Hepatocyte (in vitro differentiated cells): ENCODE measurements at regions not wholly inside any gene's neighbourhood (a gene's known extent, or its start where the extent isn't known, plus 50 kb on each side); places are given as distances from the start of the nearest gene placed in this dataset.

Experiments
- CTCF ChIP-seq: fragments of 200-600 bp; sonication (generic); IDR thresholded peaks from 2 replicates; pipeline ENCODE4 v1.5.1; 2016; ENCODE audit warnings: antibody characterized with exemption, mild to moderate bottlenecking; ENCODE audit not compliant: poor library complexity
- EZH2 ChIP-seq: fragments of 200-600 bp; sonication (generic); IDR thresholded peaks from 2 replicates; pipeline ENCODE4 v1.6.1; 2016; ENCODE audit warnings: antibody characterized with exemption, mild to moderate bottlenecking, borderline replicate concordance

- no peak for TF ChIP-seq CTCF
- no peak for TF ChIP-seq EZH2
Measured at GRCh38 chr18:78154444-78154843, 825.2 kb upstream of the SALL3 start.
